HEK293 (cell line): ENCODE measurements at regions not wholly inside any gene's neighbourhood (a gene's known extent, or its start where the extent isn't known, plus 50 kb on each side); places are given as distances from the start of the nearest gene placed in this dataset.

ENCODE experiments used
- GLI2 ChIP-seq: fragments of 450-650 bp; formaldehyde crosslinking; IDR thresholded peaks from 2 replicates; pipeline ENCODE4; 2017; ENCODE audit warnings: missing biosample characterization, missing genetic modification characterization, low read depth, borderline replicate concordance
- ZNF501 ChIP-seq: fragments of 450-650 bp; formaldehyde crosslinking; IDR thresholded peaks from 2 replicates; pipeline ENCODE4 v1.5.1; 2016; ENCODE audit warnings: missing biosample characterization, missing genetic modification characterization
- ZNF530 ChIP-seq: fragments of 450-650 bp; formaldehyde crosslinking; IDR thresholded peaks from 2 replicates; pipeline ENCODE4 v1.5.1; 2016; ENCODE audit warnings: low read depth, missing biosample characterization, missing genetic modification characterization
- TF ChIP-seq, protein P1 (sequence below): fragments of 450-650 bp; formaldehyde crosslinking; IDR thresholded peaks from 2 replicates; pipeline ENCODE4 v1.5.1; 2016; ENCODE audit warnings: missing biosample characterization, missing genetic modification characterization
- TF ChIP-seq, protein P2 (sequence below): fragments of 450-650 bp; formaldehyde crosslinking; IDR thresholded peaks from 2 replicates; pipeline ENCODE4 v1.5.1; 2016; ENCODE audit warnings: missing biosample characterization, missing genetic modification characterization, borderline replicate concordance
- TF ChIP-seq, protein P3 (sequence below): fragments of 450-650 bp; formaldehyde crosslinking; IDR thresholded peaks from 2 replicates; pipeline ENCODE4 v1.5.1; 2017; ENCODE audit warnings: missing biosample characterization, missing genetic modification characterization
- TF ChIP-seq, protein P4 (sequence below): fragments of 450-650 bp; formaldehyde crosslinking; IDR thresholded peaks from 2 replicates; pipeline ENCODE4 v1.5.1; 2016; ENCODE audit warnings: missing biosample characterization, missing genetic modification characterization, low read depth
- TF ChIP-seq, protein P5 (sequence below): fragments of 450-650 bp; formaldehyde crosslinking; IDR thresholded peaks from 2 replicates; pipeline ENCODE4 v1.5.1; 2016; ENCODE audit warnings: missing biosample characterization, missing genetic modification characterization

DNA sequence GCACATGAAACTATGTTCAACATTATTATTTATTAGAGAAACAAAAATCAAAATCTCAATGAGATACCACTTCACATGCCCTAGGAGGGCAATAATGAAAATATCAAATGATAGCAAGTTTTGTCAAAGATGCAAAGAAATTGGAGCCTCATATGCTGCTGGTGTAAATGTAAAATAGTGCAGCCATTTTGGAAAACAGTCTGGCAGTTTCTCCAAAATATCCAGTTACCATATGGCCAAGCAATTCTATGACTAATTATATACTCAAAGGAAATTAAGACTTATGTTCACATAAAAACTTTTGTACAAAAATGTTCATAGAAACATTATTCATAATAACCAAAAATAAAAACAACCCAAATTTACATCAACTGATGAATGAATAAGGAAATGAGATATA lies 313.6 kb upstream of the LMO3 start:
- TF ChIP-seq, protein P1, sequence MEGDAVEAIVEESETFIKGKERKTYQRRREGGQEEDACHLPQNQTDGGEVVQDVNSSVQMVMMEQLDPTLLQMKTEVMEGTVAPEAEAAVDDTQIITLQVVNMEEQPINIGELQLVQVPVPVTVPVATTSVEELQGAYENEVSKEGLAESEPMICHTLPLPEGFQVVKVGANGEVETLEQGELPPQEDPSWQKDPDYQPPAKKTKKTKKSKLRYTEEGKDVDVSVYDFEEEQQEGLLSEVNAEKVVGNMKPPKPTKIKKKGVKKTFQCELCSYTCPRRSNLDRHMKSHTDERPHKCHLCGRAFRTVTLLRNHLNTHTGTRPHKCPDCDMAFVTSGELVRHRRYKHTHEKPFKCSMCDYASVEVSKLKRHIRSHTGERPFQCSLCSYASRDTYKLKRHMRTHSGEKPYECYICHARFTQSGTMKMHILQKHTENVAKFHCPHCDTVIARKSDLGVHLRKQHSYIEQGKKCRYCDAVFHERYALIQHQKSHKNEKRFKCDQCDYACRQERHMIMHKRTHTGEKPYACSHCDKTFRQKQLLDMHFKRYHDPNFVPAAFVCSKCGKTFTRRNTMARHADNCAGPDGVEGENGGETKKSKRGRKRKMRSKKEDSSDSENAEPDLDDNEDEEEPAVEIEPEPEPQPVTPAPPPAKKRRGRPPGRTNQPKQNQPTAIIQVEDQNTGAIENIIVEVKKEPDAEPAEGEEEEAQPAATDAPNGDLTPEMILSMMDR (tag by site-specific recombination), result no peak
- TF ChIP-seq, protein P2, sequence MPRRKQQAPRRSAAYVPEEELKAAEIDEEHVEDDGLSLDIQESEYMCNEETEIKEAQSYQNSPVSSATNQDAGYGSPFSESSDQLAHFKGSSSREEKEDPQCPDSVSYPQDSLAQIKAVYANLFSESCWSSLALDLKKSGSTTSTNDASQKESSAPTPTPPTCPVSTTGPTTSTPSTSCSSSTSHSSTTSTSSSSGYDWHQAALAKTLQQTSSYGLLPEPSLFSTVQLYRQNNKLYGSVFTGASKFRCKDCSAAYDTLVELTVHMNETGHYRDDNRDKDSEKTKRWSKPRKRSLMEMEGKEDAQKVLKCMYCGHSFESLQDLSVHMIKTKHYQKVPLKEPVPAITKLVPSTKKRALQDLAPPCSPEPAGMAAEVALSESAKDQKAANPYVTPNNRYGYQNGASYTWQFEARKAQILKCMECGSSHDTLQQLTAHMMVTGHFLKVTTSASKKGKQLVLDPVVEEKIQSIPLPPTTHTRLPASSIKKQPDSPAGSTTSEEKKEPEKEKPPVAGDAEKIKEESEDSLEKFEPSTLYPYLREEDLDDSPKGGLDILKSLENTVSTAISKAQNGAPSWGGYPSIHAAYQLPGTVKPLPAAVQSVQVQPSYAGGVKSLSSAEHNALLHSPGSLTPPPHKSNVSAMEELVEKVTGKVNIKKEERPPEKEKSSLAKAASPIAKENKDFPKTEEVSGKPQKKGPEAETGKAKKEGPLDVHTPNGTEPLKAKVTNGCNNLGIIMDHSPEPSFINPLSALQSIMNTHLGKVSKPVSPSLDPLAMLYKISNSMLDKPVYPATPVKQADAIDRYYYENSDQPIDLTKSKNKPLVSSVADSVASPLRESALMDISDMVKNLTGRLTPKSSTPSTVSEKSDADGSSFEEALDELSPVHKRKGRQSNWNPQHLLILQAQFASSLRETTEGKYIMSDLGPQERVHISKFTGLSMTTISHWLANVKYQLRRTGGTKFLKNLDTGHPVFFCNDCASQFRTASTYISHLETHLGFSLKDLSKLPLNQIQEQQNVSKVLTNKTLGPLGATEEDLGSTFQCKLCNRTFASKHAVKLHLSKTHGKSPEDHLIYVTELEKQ (tag by site-specific recombination), result no peak
- TF ChIP-seq ZNF501 (tag by site-specific recombination) (no peak), ZNF530 (tag by site-specific recombination) (no peak), GLI2 (tag by site-specific recombination) (no peak)
- TF ChIP-seq, protein P3, sequence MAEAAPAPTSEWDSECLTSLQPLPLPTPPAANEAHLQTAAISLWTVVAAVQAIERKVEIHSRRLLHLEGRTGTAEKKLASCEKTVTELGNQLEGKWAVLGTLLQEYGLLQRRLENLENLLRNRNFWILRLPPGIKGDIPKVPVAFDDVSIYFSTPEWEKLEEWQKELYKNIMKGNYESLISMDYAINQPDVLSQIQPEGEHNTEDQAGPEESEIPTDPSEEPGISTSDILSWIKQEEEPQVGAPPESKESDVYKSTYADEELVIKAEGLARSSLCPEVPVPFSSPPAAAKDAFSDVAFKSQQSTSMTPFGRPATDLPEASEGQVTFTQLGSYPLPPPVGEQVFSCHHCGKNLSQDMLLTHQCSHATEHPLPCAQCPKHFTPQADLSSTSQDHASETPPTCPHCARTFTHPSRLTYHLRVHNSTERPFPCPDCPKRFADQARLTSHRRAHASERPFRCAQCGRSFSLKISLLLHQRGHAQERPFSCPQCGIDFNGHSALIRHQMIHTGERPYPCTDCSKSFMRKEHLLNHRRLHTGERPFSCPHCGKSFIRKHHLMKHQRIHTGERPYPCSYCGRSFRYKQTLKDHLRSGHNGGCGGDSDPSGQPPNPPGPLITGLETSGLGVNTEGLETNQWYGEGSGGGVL (tag by site-specific recombination), result no peak
- TF ChIP-seq, protein P4, sequence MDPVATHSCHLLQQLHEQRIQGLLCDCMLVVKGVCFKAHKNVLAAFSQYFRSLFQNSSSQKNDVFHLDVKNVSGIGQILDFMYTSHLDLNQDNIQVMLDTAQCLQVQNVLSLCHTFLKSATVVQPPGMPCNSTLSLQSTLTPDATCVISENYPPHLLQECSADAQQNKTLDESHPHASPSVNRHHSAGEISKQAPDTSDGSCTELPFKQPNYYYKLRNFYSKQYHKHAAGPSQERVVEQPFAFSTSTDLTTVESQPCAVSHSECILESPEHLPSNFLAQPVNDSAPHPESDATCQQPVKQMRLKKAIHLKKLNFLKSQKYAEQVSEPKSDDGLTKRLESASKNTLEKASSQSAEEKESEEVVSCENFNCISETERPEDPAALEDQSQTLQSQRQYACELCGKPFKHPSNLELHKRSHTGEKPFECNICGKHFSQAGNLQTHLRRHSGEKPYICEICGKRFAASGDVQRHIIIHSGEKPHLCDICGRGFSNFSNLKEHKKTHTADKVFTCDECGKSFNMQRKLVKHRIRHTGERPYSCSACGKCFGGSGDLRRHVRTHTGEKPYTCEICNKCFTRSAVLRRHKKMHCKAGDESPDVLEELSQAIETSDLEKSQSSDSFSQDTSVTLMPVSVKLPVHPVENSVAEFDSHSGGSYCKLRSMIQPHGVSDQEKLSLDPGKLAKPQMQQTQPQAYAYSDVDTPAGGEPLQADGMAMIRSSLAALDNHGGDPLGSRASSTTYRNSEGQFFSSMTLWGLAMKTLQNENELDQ (tag by site-specific recombination), result no peak
- TF ChIP-seq, protein P5, sequence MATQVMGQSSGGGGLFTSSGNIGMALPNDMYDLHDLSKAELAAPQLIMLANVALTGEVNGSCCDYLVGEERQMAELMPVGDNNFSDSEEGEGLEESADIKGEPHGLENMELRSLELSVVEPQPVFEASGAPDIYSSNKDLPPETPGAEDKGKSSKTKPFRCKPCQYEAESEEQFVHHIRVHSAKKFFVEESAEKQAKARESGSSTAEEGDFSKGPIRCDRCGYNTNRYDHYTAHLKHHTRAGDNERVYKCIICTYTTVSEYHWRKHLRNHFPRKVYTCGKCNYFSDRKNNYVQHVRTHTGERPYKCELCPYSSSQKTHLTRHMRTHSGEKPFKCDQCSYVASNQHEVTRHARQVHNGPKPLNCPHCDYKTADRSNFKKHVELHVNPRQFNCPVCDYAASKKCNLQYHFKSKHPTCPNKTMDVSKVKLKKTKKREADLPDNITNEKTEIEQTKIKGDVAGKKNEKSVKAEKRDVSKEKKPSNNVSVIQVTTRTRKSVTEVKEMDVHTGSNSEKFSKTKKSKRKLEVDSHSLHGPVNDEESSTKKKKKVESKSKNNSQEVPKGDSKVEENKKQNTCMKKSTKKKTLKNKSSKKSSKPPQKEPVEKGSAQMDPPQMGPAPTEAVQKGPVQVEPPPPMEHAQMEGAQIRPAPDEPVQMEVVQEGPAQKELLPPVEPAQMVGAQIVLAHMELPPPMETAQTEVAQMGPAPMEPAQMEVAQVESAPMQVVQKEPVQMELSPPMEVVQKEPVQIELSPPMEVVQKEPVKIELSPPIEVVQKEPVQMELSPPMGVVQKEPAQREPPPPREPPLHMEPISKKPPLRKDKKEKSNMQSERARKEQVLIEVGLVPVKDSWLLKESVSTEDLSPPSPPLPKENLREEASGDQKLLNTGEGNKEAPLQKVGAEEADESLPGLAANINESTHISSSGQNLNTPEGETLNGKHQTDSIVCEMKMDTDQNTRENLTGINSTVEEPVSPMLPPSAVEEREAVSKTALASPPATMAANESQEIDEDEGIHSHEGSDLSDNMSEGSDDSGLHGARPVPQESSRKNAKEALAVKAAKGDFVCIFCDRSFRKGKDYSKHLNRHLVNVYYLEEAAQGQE, result no peak
